HCT116 (cell line): ENCODE measurements at regions not wholly inside any gene's neighbourhood (a gene's known extent, or its start where the extent isn't known, plus 50 kb on each side); places are given as distances from the start of the nearest gene placed in this dataset.
"Not testable (repeated sequence)": the region's sequence is repeated elsewhere in the genome, so short reads cannot be mapped to it uniquely, and the experiment has no call there.

Experiments
- ATAC-seq: fragments of 200-7000 bp; cut with Tn5 transposase; 2 replicates; pipeline ENCODE4 v1.9.1; 2020; ENCODE audit warnings: mild to moderate bottlenecking, moderate library complexity
- BruUV-seq: library from RNA; stranded (reverse); fragments of 400-500 nt; replicated peaks from 2 replicates; lab custom pipeline; 2021; lab: Mats Ljungman, UMichigan
- CTCF ChIA-PET: fragments of 300-600 bp; sonication (Branson Sonifier 250); formaldehyde crosslinking; loops from one replicate; lab custom pipeline; 2021; ENCODE audit warnings: antibody characterized with exemption; lab: Charles Lee
- POLR2A ChIA-PET: fragments of 300-600, 350-600 bp; sonication (Branson Sonifier 250); formaldehyde crosslinking; loops from one replicate; lab custom pipeline; 2021; ENCODE audit warnings: antibody characterized with exemption; lab: Charles Lee
- RAD21 ChIA-PET, 2 experiments: fragments of 300-600 bp; sonication (Branson Sonifier 250); formaldehyde crosslinking; loops; one replicate each; lab custom pipeline; 2023; ENCODE audit warnings: low total read pairs in 2 of 2; ENCODE audit not compliant: uncharacterized antibody in 2 of 2, unreplicated experiment in 2 of 2, low non-redundant PET in 1 of 2; lab: Charles Lee
- DNase-seq: peaks from one replicate; pipeline ENCODE4 v3.0.0-alpha.2; 2010; ENCODE audit warnings: low read depth, low spot score
- H2AFZ ChIP-seq: fragments of 200-600 bp; shearing (Covaris generic), sonication (generic); 2 replicates; pipeline ENCODE4 v1.6.1; 2017; ENCODE audit warnings: low read depth, mixed run types, mixed read lengths, antibody characterized with exemption, low read length; ENCODE audit not compliant: poor library complexity, severe bottlenecking
- H3K27ac ChIP-seq: 2 replicates; pipeline ENCODE4 v1.5.1; 2012; ENCODE audit warnings: low read depth, low read length
- H3K27me3 ChIP-seq: fragments of 200-600 bp; sonication (generic); 2 replicates; pipeline ENCODE4 v1.6.1; 2016; ENCODE audit warnings: mixed run types, low read length, mixed read lengths; ENCODE audit not compliant: insufficient read depth
- H3K36me3 ChIP-seq, 2 experiments: fragments of 200-500 bp in 1 of 2; fragments of 200-600 bp in 1 of 2; sonication (Bioruptor generic) in 1 of 2; sonication (generic) in 1 of 2; 2 replicates each; pipeline versions ENCODE4 v1.5.1 to v1.6.1; 2014 to 2016; ENCODE audit warnings: low read length in 2 of 2, inconsistent platforms in 1 of 2, mixed read lengths in 1 of 2, mixed run types in 1 of 2; ENCODE audit not compliant: insufficient read depth in 2 of 2, control insufficient read depth in 1 of 2
- H3K4me1 ChIP-seq, 2 experiments: fragments of 200-600 bp in 1 of 2; sonication (generic) in 1 of 2; 2 replicates each; pipeline versions ENCODE4 v1.5.1 to v1.6.1; 2012 to 2017; ENCODE audit warnings: low read length in 2 of 2, inconsistent platforms in 1 of 2, mild to moderate bottlenecking in 1 of 2, mixed read lengths in 1 of 2, mixed run types in 1 of 2, moderate library complexity in 1 of 2; ENCODE audit not compliant: insufficient read depth in 2 of 2, control insufficient read depth in 1 of 2
- H3K4me2 ChIP-seq: fragments of 200-600 bp; sonication (generic); 2 replicates; pipeline ENCODE4 v1.6.1; 2017; ENCODE audit warnings: mixed run types, low read length, mixed read lengths
- H3K4me3 ChIP-seq, 2 experiments: fragments of 200-600 bp in 1 of 2; sonication (generic) in 1 of 2; replicated peaks in 1 of 2; 2 replicates each; pipeline ENCODE4 v1.5.1; 2011 to 2016; ENCODE audit warnings: low read length in 2 of 2, control low read depth in 1 of 2, low read depth in 1 of 2, mild to moderate bottlenecking in 1 of 2, mixed read lengths in 1 of 2, mixed run types in 1 of 2
- H3K79me2 ChIP-seq: fragments of 200-600 bp; sonication (generic); 2 replicates; pipeline ENCODE4 v1.6.1; 2017; ENCODE audit warnings: mild to moderate bottlenecking, mixed run types, low read length, moderate library complexity, mixed read lengths; ENCODE audit not compliant: insufficient read depth
- H3K9ac ChIP-seq: fragments of 200-600 bp; sonication (generic); 2 replicates; pipeline ENCODE4 v1.6.1; 2016; ENCODE audit warnings: low read length, mixed read lengths
- H3K9me2 ChIP-seq: fragments of 200-600 bp; sonication (generic), shearing (Covaris generic); 2 replicates; pipeline ENCODE4 v1.6.1; 2017; ENCODE audit warnings: mixed run types, mild to moderate bottlenecking, moderate library complexity; ENCODE audit not compliant: insufficient read depth
- H3K9me3 ChIP-seq, 2 experiments: fragments of 200-500 bp in 1 of 2; fragments of 200-600 bp in 1 of 2; sonication (Bioruptor generic) in 1 of 2; sonication (generic) in 1 of 2; 2 replicates each; pipeline ENCODE4 v1.6.1; 2014 to 2017; ENCODE audit warnings: low read length in 2 of 2, mixed read lengths in 2 of 2, inconsistent platforms in 1 of 2, low read depth in 1 of 2, mild to moderate bottlenecking in 1 of 2, mixed run types in 1 of 2, moderate library complexity in 1 of 2; ENCODE audit not compliant: control insufficient read depth in 1 of 2, insufficient read depth in 1 of 2
- H4K20me1 ChIP-seq: fragments of 200-600 bp; sonication (generic), shearing (Covaris generic); 2 replicates; pipeline ENCODE4 v1.6.1; 2017; ENCODE audit warnings: mixed run types, mild to moderate bottlenecking, moderate library complexity; ENCODE audit not compliant: insufficient read depth
- CBX3 ChIP-seq: IDR thresholded peaks from 2 replicates; pipeline ENCODE4 v1.6.1; 2012; ENCODE audit warnings: low read depth
- CEBPB ChIP-seq: IDR thresholded peaks from 2 replicates; pipeline ENCODE4 v1.6.1; 2012; ENCODE audit warnings: low read depth
- CTCF ChIP-seq, 3 experiments: fragments of 200-600 bp in 1 of 3; sonication (generic) in 1 of 3; IDR thresholded peaks in 2 of 3; conservative IDR thresholded peaks in 1 of 3; 2 replicates each; pipeline ENCODE4 v1.5.1; 2012 to 2017; ENCODE audit warnings: low read depth in 2 of 3, low read length in 2 of 3, antibody characterized with exemption in 1 of 3, borderline replicate concordance in 1 of 3, control low read depth in 1 of 3, mild to moderate bottlenecking in 1 of 3, mixed read lengths in 1 of 3, mixed run types in 1 of 3, moderate library complexity in 1 of 3; ENCODE audit not compliant: insufficient read depth in 1 of 3
- EGR1 ChIP-seq: IDR thresholded peaks from 2 replicates; pipeline ENCODE4 v1.6.1; 2012; ENCODE audit warnings: low read depth
- EZH2 ChIP-seq: fragments of 200-600 bp; sonication (generic); IDR thresholded peaks from 2 replicates; pipeline ENCODE4 v1.6.1; 2017; ENCODE audit warnings: antibody characterized with exemption, mixed run types
- JUND ChIP-seq: IDR thresholded peaks from 2 replicates; pipeline ENCODE4 v1.6.1; 2012
- POLR2AphosphoS5 ChIP-seq: IDR thresholded peaks from 2 replicates; pipeline ENCODE4 v1.6.1; 2011; ENCODE audit warnings: mild to moderate bottlenecking, low read depth, low read length, moderate library complexity
- RAD21 ChIP-seq: IDR thresholded peaks from 2 replicates; pipeline ENCODE4 v1.6.1; 2012; ENCODE audit warnings: low read depth, mild to moderate bottlenecking
- SIN3A ChIP-seq: IDR thresholded peaks from 2 replicates; pipeline ENCODE4 v1.6.1; 2012; ENCODE audit warnings: low read depth
- SP1 ChIP-seq: IDR thresholded peaks from 2 replicates; pipeline ENCODE4 v1.6.1; 2012; ENCODE audit warnings: low read depth
- SRF ChIP-seq: IDR thresholded peaks from 2 replicates; pipeline ENCODE4 v1.6.1; 2012; ENCODE audit warnings: low read depth
- TCF7L2 ChIP-seq: IDR thresholded peaks from 2 replicates; pipeline ENCODE4 v1.7.0; 2011; ENCODE audit warnings: borderline replicate concordance, inconsistent platforms; ENCODE audit not compliant: insufficient read depth, insufficient read length; ENCODE audit errors: extremely low read depth
- YY1 ChIP-seq: IDR thresholded peaks from 2 replicates; pipeline ENCODE4 v1.6.1; 2011; ENCODE audit warnings: low read length, low read depth, moderate library complexity, mild to moderate bottlenecking; ENCODE audit not compliant: insufficient replicate concordance; ENCODE audit errors: extremely low read depth
- ZBTB33 ChIP-seq: IDR thresholded peaks from 2 replicates; pipeline ENCODE4 v1.6.1; 2011; ENCODE audit warnings: mild to moderate bottlenecking, low read length, moderate library complexity; ENCODE audit not compliant: insufficient replicate concordance; ENCODE audit errors: extremely low read depth
- ZFX ChIP-seq: fragments of 450-650 bp; IDR thresholded peaks from 2 replicates; pipeline ENCODE4 v1.6.1; 2017
- ZNF274 ChIP-seq: fragments of 200-500 bp; sonication (Bioruptor generic); IDR thresholded peaks from 2 replicates; pipeline ENCODE4 v1.6.1; 2014; ENCODE audit warnings: mild to moderate bottlenecking, low read depth, low read length, inconsistent platforms
- intact Hi-C: fragments of 100-400 bp; cut with micrococcal nuclease; formaldehyde crosslinking; loops from 2 replicates; pipeline ENCODE4 v1.10.0; 2022

- H3K4me1 ChIP-seq = no peaks in the 10 kb centered on the region
- H3K4me2 ChIP-seq = no peak overlapping the region
- H3K36me3 ChIP-seq = no peaks in the 10 kb centered on the region
- peaks cover under 1% of the 10 kb centered on the region; the same call in 1 of the 2 replicates for H3K27me3 ChIP-seq
- no peak for TF ChIP-seq EGR1
- no peak for TF ChIP-seq ZNF274
- no peak for TF ChIP-seq TCF7L2
- TF ChIP-seq SP1 = no peak
- TF ChIP-seq POLR2AphosphoS5 = no peak
- TF ChIP-seq CEBPB = no peak
- TF ChIP-seq JUND = no peak
- no peak for TF ChIP-seq EZH2
- TF ChIP-seq CBX3 = no peak
- no peak for TF ChIP-seq RAD21
- no peak for TF ChIP-seq SRF
- no peak for TF ChIP-seq SIN3A
- no peak for TF ChIP-seq YY1
- no peak for TF ChIP-seq ZFX
- TF ChIP-seq ZBTB33 = no peak
- TF ChIP-seq CTCF (IDR thresholded peaks at IDR 0.05 in 2 of 3, conservative IDR thresholded peaks at IDR 0.05 in 1 of 3; ENCODE audit: borderline replicate concordance in 1 of 3, insufficient read depth in 1 of 3, low read depth in 2 of 3, low read length in 2 of 3) = no peak
- BruUV-seq = no TSS peak
- no peak overlapping the region for H3K27ac ChIP-seq
- no peaks in the 10 kb centered on the region for H3K9me3 ChIP-seq
- H4K20me1 ChIP-seq = no peaks in the 10 kb centered on the region
- intact Hi-C loops = no loop called here
- no peaks in the 10 kb centered on the region for H3K9me2 ChIP-seq
- H3K9ac ChIP-seq = no peak overlapping the region
- no peaks in the 10 kb centered on the region for H3K79me2 ChIP-seq
- DNase-seq = no peak
- H2AFZ ChIP-seq = no peak overlapping the region
- CTCF ChIA-PET = no interaction called here
- RAD21 ChIA-PET = no interaction called here
- POLR2A ChIA-PET = no interaction called here
- no peak overlapping the region for H3K4me3 ChIP-seq
- no peak for ATAC-seq
These were observed 61.6 kb upstream of the KIT start for GRCh38 chr4:54596201-54596600.

GRCh38 chr4:54597678-54598077 lies 60.1 kb upstream of the KIT start:
- H2AFZ ChIP-seq, H3K27me3 ChIP-seq, H3K4me2 ChIP-seq, ATAC-seq, H3K36me3 ChIP-seq, H3K9ac ChIP-seq, H3K27ac ChIP-seq, H3K4me3 ChIP-seq, POLR2A ChIA-PET, H3K9me2 ChIP-seq, RAD21 ChIA-PET, BruUV-seq, H3K9me3 ChIP-seq, CTCF ChIA-PET, DNase-seq, H4K20me1 ChIP-seq, H3K4me1 ChIP-seq, intact Hi-C loops, H3K79me2 ChIP-seq: not testable (repeated sequence)
